SK-N-SH (cell line): ENCODE measurements at regions not wholly inside any gene's neighbourhood (a gene's known extent, or its start where the extent isn't known, plus 50 kb on each side); places are given as distances from the start of the nearest gene placed in this dataset.

Experiments used
- TAF1 ChIP-seq: IDR thresholded peaks from 2 replicates; pipeline ENCODE4 v1.6.1; 2012; ENCODE audit warnings: low read depth, mild to moderate bottlenecking, low read length, moderate library complexity, borderline replicate concordance
- TF ChIP-seq, protein P1 (sequence below): fragments of 200-600 bp; sonication (generic); IDR thresholded peaks from 2 replicates; pipeline ENCODE4 v1.6.1; 2017; ENCODE audit warnings: antibody characterized with exemption, mild to moderate bottlenecking, moderate library complexity
- TF ChIP-seq, protein P2 (sequence below): IDR thresholded peaks from 2 replicates; pipeline ENCODE4; 2012
- TF ChIP-seq, protein P3 (sequence below): fragments of 150-350 bp; IDR thresholded peaks from 2 replicates; pipeline ENCODE4 v1.6.1; 2016; ENCODE audit warnings: mild to moderate bottlenecking, low read depth, low read length

DNA sequence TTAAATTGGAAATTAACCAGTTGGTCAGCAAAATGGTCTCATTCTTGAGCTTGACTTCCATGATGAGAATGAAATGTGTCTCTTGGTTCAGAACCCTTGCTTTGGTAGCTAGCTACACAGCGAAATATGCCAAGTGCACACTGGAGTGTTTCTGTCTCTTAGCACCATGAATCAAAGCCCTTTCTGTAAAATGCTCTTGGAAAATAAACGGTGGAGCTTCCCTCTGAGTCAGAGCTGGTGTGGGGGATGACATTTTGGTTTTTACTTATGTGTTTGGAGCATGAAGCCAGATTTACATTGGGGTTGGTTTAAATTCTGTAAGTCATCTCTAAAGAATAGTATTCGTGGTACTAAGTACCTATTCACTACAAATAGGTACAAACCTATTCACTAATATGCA, 85.1 kb upstream of the NANOGP8 start:
- TF ChIP-seq, protein P1, sequence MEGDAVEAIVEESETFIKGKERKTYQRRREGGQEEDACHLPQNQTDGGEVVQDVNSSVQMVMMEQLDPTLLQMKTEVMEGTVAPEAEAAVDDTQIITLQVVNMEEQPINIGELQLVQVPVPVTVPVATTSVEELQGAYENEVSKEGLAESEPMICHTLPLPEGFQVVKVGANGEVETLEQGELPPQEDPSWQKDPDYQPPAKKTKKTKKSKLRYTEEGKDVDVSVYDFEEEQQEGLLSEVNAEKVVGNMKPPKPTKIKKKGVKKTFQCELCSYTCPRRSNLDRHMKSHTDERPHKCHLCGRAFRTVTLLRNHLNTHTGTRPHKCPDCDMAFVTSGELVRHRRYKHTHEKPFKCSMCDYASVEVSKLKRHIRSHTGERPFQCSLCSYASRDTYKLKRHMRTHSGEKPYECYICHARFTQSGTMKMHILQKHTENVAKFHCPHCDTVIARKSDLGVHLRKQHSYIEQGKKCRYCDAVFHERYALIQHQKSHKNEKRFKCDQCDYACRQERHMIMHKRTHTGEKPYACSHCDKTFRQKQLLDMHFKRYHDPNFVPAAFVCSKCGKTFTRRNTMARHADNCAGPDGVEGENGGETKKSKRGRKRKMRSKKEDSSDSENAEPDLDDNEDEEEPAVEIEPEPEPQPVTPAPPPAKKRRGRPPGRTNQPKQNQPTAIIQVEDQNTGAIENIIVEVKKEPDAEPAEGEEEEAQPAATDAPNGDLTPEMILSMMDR: no peak
- TF ChIP-seq, protein P2, sequence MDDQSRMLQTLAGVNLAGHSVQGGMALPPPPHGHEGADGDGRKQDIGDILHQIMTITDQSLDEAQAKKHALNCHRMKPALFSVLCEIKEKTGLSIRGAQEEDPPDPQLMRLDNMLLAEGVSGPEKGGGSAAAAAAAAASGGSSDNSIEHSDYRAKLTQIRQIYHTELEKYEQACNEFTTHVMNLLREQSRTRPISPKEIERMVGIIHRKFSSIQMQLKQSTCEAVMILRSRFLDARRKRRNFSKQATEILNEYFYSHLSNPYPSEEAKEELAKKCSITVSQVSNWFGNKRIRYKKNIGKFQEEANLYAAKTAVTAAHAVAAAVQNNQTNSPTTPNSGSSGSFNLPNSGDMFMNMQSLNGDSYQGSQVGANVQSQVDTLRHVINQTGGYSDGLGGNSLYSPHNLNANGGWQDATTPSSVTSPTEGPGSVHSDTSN: no peak
- TF ChIP-seq, protein P3, sequence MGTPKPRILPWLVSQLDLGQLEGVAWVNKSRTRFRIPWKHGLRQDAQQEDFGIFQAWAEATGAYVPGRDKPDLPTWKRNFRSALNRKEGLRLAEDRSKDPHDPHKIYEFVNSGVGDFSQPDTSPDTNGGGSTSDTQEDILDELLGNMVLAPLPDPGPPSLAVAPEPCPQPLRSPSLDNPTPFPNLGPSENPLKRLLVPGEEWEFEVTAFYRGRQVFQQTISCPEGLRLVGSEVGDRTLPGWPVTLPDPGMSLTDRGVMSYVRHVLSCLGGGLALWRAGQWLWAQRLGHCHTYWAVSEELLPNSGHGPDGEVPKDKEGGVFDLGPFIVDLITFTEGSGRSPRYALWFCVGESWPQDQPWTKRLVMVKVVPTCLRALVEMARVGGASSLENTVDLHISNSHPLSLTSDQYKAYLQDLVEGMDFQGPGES: no peak
- no peak for TF ChIP-seq TAF1
